Neural progenitor cell (in vitro differentiated cells): ENCODE measurements at regions not wholly inside any gene's neighbourhood (a gene's known extent, or its start where the extent isn't known, plus 50 kb on each side); places are given as distances from the start of the nearest gene placed in this dataset.

Source experiments
- EZH2phosphoT487 ChIP-seq: fragments of 200-600 bp; sonication (generic); IDR thresholded peaks from 2 replicates; pipeline ENCODE4 v1.6.1; 2017; ENCODE audit warnings: antibody characterized with exemption
- TF ChIP-seq, protein P1 (sequence below): fragments of 200-600 bp; sonication (generic); IDR thresholded peaks from 2 replicates; pipeline ENCODE4 v1.5.1; 2017; ENCODE audit warnings: antibody characterized with exemption, mild to moderate bottlenecking

- TF ChIP-seq, protein P1, sequence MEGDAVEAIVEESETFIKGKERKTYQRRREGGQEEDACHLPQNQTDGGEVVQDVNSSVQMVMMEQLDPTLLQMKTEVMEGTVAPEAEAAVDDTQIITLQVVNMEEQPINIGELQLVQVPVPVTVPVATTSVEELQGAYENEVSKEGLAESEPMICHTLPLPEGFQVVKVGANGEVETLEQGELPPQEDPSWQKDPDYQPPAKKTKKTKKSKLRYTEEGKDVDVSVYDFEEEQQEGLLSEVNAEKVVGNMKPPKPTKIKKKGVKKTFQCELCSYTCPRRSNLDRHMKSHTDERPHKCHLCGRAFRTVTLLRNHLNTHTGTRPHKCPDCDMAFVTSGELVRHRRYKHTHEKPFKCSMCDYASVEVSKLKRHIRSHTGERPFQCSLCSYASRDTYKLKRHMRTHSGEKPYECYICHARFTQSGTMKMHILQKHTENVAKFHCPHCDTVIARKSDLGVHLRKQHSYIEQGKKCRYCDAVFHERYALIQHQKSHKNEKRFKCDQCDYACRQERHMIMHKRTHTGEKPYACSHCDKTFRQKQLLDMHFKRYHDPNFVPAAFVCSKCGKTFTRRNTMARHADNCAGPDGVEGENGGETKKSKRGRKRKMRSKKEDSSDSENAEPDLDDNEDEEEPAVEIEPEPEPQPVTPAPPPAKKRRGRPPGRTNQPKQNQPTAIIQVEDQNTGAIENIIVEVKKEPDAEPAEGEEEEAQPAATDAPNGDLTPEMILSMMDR = no peak
- no peak for TF ChIP-seq EZH2phosphoT487
These were observed 282.4 kb upstream of the EEF2KMT start for GRCh38 chr16:5379954-5380353.
